ENCODE measurements at regions not wholly inside any gene's neighbourhood (a gene's known extent, or its start where the extent isn't known, plus 50 kb on each side); places are given as distances from the start of the nearest gene placed in this dataset.
"Not testable (repeated sequence)": the region's sequence is repeated elsewhere in the genome, so short reads cannot be mapped to it uniquely, and the experiment has no call there.

DNA sequence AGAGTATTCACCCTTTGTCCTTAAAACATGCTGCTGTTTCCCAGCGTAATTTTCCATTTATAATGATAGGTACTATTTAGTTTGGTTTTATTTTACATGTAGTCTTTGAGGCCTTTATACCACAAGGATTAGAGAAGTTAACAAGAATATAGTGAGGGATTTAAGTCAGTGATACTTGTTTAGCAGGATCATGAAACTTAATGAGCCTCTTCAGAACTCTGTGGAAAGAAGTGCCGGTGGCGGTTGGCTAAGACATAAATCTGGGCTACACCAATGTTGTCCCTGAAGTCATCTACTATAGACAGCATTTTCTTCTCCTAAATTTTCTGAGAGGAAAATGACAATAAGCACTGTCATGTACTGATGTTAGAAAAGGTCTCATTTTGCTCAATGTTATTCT is 1226.0 kb upstream of the SEL1L start:
- DNase-seq = no peak

DNA sequence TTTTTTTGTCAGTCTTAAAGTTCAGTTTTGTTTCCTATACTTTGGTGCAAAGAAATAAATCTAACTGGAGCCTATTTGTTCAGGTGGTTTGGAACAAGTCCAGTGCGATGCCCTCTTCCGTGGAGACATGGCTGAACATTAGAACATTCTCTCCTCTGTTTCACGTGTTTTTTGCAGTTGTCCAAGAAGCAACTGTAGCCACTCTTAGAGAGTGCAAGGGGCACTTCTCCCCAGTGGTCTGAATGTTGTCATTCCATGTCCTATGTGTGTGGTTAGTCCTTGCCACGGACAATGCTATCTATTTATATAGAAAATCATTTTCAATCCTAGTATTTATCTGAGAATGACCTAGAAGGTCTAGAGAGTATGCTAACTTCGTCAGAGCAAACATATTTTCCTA is 1232.5 kb upstream of the SEL1L start:
- DNase-seq = no peak

DNA sequence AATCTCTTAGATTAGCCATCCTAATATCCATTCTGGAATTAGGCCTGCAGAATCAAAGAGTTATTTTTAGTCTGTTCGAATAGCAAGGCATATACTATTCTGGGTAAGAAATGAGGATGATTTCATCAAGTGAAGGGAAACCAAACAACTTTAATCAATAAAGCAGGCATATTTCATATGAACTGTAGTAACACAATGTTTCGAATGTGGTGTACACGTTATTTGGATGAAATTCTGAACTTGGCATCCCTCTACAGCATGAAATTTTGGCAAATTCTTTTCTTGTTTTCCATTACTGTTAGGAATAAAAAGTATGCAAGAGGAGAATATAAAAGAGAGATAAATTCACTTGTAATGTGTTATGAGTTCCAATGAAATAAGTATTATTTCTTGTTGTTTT is 1233.3 kb upstream of the SEL1L start:
- no peak for DNase-seq

DNA sequence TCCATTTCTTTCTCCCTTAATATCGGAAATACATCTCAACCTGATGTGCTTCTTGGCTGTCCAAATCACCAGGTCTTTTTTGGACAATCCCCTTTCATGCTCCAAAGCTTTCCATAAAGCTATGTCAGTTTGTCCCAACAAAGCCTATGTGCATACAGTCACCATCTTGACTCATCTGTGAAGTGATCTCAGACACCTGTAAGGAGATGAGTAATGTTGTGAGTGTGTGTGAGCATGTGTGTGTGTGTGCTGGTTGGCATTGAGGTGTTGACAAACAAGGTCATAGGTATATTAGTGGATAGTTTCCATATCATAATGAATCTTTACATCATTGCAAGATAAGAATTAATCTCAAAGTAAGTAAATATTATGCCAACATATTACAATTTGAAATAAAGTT is 1243.3 kb upstream of the SEL1L start:
- DNase-seq = no peak

DNA sequence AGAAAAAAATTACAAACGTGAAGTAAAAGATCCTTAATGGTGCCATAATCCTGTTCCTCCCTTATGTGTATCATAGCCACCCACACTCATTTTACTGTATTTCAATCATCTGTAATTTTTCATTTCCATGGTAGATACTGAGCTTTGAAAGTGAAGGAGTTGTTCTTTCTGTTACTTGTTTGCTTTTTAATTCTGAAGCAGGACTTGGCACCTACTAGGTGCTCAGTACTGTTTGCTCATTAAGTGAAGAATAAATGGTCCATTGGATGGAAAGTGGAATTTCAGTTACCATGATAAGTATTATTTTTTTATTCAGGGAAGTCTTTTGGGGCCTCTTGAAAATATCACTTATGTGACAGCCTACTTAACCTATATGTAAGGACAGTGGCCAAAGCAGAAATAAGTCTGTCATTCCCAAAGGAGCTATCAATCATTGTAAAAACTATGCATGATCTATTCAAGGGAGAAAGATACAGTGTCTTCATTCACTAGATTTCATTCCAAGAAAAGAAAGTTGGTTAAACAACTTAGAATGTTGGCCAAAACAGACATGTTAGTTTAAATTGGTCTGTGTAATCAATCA is 1244.4 kb upstream of the SEL1L start:
- DNase-seq = no peak

DNA sequence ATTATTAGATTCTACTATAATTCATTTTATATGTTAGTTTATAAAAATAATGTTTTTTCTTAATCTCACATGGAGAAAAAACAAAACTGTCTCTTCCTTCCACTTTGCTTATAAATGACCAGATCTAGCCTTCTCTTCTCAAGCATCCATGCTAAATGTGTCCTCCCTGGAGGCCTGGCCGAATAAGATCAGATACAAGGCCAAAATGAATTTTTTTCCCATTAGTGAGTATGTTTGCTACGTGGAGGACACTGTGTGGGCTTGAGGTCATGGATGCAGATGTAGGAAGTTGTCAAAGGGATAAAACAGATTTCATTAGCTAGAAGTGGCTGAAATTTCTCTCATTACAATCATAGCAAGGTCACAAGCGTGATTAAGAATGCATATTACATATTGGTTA is 1244.9 kb upstream of the SEL1L start:
- no peak for DNase-seq

DNA sequence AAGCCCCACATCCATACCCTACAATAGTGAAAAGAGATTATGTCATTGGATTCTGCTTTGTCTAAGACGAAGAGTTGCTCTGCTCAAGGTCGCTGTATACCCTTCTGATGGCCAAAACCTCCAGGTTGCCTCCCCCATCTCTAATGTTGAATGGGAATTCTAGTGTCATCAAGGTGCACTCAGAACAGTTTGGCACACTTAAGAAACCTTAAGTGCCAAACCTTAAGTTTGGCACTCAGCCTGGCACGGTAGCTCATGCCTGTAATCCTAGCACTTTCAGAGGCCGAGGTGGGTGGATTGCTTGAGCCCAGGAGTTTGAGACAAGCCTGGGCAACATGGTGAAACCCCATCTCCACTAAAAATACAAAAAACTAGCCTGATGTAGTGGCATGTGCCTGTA is 1245.6 kb upstream of the SEL1L start:
- no peak for DNase-seq

DNA sequence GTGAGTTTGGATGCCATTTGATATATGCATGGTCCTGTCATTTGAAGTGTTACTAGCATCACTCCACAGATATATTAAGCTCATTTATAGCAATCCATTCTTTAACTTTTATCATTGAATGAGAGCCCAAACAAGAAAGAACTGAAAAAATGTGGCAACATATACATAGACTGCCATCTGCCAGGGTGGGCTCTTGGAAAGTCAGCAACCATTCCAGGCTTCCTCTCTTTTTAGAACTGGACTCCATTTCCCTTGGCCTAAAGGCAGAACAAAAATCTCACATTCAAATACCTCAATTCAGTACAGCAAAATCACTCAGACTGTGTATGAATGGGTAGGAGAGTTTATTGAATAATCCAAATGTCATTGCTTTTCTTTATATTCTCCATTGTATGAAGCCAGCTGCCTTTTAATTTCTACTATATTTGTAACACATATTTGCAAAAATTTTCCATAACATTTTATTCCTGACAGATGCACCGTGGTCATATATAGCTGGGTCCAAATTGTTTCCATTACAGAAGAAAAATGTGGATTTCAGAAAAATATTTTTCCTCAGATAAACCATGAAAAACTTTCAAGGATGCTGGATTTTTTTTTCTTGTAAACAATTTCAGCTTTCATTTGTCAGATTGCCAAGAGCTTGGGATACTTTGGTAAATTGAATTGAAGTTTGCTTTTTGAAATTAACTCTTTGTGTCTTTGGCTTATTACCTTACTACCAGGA is 1252.3 kb upstream of the SEL1L start:
- DNase-seq = no peak

DNA sequence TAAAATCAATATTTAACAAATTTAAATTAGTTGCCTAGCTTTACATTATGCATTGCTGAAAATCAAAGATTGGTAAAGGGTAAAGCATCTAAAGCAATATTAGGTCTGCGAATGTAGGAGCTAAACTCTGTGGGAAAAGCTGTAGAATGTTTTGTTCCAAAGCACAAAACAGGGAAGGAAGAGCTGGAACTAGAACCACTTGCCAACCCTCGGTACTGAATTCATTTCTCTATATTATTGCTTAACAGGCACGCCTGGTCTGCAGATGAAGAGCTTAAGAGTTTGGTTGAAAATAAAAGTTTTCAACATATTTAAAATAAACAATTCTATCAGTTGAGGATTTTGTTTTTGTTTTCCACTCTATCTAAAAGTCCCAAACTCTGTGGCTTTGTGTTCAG is 1252.8 kb upstream of the SEL1L start:
- DNase-seq = no peak

DNA sequence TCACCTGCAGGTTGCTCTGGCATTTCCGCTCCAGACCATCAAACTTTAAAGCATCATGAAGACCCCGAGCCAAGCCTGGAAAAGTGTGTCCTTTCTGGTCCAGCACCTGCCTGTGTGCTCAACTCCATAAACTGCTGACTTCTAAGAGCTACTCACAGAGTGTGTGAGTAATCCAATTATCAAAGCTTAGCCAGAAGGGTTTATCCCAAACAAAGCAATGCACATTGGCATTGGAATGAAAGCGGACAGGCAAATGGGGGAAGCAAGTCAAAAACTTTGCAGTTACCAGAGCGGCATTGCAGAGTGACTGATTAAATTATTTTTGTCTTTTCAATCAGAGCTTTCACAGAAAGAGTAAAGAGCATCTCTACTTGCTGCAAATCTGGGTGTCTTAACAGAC is 1262.4 kb upstream of the SEL1L start:
- no peak for DNase-seq

DNA sequence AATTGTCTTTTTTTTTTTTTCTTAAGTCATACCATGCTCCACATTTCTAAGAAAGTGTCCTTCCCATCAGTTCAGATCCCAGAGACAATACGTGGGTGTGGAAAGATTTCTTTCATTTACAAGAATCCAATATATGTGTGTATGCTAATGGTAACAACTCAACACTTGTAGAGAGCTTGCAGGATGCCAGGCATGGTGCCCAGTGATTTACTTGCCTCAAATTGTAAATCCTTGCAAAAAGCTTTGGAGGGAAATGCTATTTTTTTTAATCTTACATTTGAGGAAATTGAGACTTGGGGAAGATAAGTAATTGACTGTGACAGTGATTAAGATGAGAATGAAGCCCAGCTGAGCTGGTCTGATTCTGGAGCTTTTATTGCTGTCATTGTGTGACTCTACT is 1264.6 kb upstream of the SEL1L start:
- no peak for DNase-seq

DNA sequence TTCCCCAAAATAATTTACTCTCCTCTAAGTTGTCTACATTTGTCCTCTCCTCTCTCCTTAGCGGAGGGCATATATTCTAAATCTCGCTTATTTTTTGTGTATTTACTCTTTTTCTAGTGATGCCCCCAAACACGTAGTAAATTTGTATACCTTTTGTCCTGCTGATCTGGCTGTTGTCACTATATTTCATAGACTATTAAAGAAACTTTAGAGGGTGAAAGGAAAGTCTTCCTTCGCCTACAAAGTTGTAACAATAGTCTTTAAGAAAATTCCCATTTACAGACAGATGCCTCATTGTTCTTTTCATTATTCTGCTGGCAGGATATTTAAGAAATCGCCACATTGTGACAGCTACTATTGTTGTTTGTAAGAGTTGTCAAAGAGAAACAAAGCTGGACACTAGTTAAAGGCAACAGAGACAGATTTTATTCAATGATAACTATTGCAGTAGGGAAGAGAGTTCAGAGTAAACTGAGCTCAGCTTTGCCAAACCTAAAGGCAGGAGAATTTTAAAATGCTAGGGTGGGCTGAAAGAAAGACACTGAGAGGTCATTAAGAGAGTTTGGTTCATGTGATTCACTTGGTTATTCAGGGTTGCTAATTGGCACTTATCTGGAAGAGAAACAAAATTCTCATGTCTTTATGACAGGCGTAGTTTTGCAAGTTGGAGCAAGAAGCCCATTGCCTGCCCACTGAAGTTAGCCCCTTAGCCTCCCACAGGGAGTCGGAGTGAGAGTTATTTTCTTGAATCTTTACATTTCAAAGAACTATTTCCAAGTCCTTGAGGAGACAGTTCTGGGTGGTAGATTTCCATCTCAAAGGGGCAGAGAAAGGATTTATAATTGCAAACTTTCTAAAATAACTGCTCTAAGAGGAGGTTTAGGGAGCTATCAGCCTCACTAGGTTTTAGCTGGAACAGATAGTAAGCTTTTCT is 1272.5 kb upstream of the SEL1L start:
- DNase-seq = no peak

DNA sequence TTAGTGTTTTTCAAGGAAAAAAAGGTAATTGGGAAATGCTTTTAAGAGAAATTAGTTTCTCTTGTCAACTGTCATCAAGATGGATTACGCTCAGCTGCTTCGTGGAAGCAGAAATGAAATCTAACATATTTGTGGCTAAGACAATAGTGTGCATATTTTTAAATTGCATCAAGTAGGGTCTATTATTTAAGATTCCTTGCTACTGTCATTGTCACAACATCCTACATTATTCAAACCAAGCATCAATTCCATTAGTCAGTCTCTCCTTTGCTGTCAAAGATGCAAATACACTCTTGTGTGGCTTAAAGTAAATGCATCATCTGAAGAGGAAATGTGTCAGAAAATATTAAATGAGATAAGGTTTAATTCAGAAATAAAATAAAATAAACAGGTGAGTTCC is 1277.6 kb upstream of the SEL1L start:
- DNase-seq = no peak

DNA sequence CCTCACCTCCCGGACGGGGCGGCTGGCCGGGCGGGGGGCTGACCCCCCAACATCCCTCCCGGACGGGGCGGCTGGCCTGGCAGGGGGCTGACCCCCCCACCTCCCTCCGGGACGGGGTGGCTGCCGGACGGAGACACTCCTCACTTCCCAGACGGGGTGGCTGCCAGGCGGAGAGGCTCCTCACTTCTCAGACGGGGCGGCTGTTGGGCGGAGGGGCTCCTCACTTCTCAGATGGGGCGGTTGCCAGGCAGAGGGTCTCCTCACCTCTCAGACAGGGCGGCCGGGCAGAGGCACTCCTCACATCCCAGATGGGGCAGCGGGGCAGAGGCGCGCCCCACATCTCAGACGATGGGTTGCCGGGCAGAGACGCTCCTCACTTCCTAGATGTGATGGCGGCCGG is 1280.7 kb upstream of the SEL1L start:
- DNase-seq = not testable (repeated sequence)

DNA sequence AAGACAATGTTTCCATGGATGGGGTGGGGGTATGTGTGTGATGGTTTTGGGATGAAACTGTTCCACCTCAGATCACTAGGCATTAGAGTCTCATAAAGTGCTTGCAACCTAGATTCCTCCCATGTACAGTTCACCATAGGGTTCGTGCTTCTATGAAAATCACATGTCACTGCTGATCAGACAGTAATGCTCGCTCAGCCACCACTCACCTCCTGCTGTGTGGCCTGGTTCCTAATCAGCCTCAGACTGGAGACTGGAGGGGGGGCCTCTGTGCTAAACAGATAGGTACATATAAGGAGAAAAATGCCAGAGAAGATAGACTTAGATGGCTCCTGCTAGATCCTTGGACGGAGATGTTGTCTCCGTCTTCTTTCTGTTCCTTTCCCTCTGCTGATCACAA is 1296.9 kb upstream of the SEL1L start:
- DNase-seq = no peak

DNA sequence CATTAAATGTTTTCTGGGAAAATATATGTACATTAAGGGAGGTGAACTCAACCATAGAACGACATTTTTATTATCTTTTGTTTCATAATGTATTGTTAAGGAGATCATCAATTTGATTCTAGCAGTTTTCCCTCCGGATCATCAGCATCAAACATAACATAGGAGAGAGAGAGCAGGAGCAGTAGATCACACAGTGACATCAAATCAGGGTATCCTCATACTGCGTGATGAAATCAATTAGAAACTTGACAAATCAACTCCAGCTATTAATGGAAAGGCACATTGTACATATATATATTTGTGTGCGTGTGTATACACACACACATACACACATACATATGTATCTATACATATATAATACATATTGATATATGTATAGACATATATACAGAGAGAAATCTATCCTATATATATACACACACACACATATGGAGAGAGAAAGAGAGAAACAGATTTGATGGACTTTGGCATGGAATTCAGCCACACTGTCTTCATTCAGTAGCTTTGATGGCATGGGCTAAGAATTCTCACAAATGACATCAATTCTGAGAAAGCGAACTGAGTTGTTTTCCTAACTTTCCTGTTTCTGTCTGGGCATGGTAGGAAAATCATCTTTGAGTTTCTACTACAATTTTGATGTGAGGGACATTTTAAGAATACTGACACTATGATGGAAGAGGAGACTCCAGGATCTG is 1302.8 kb upstream of the SEL1L start:
- DNase-seq = no peak

DNA sequence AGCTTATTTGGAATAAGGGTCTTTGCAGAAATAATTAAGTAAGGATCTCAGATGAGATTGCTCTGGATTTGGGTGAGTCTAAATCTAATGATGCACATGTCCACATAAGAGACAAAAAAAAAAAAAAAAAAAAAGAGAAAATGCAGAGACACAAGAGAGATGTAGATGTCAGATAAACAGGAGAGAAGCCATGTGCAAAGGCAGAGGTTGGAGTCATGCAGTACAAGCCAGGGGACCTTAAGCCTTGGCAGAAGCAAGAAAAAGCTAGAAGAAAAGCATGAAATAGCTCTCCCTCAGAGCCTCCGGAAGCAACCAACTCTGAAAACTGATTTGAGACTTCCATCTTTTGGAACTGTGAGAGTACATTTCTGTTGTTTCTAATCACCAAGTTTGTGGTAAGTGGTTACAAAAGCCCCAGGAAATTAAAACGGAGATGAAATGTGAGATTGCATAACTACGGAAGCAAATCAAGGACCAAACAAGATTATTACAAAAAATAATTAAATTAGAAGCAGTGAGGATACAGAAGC is 1304.0 kb upstream of the SEL1L start:
- no peak for DNase-seq

DNA sequence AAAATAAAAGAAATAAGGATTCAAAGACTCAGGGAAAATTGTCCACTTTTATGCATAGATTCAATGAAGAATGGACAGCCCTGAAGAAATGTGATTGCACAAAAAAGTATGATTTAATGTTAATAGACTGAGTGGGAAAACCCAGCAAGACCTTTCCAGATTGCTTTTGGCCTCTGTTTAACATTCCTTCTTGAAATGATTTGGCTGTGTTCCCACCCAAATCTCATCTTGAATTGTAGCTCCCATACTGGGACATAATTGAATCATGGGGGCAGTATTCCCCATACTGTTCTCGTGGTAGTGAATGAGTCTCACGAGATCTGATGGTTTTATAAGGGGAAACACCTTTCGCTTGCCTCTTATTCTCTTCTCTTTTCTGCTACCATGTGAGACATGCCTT is 1316.9 kb upstream of the SEL1L start:
- no peak for DNase-seq

DNA sequence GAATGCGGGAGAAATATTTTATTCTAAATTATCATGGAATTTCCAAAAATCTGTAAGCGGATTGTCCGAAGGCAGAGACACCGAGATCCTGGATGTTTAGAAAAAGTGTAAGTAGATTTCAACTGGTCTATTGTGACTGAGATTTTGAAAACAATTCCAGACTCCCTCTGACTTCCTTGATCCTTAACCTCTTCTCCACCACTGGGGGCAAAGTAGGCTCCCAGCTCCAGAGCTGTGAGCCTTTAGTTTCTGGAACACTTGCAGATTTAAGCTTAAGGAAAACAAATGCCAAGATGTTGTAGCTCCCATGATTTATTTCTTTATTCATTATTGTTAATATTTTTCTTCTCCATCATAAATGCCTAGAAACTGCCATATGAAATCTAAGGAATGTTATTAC is 1320.5 kb upstream of the SEL1L start:
- no peak for DNase-seq

DNA sequence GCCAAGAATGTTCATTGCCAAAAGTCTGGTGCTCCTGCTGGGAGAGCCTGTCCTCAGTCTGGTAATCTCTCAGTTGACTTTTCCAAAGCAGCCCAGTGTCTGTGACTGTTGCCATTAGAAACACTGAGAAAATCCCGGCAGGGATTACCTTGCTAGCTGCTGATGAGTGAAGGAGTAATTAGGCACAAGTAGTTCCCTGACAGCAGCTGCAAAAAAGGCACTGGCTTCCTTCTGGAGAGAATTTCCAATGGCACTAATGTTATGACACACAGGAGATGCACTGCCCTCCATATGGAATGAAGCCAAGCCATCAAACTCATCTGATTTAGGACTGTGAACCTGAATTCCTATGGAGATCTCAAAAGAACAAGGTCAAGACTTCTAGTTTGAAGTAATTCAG is 1321.2 kb upstream of the SEL1L start:
- DNase-seq = no peak

DNA sequence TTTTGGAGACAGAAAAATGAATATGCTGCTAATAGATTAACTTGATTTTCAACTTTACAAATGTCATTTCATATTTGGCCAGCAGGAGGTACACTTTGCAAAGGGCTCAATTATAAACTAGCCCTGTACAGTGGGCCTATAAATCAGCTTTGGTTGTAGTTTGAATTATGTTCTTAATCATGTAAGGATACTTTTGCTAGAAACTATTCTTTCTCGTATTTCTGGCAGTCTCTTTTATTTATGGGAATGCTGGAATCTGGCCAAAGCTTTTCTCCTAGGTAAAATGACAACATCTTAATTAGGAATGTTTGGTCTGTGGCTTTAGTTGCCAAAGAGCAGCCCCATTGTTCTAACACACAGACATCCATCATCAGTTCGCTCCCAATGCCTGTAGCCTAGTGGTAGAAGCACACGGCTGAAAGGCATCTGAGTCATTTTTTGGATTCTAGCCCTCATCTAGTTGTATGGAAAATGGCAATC is 1322.3 kb upstream of the SEL1L start:
- DNase-seq = no peak

DNA sequence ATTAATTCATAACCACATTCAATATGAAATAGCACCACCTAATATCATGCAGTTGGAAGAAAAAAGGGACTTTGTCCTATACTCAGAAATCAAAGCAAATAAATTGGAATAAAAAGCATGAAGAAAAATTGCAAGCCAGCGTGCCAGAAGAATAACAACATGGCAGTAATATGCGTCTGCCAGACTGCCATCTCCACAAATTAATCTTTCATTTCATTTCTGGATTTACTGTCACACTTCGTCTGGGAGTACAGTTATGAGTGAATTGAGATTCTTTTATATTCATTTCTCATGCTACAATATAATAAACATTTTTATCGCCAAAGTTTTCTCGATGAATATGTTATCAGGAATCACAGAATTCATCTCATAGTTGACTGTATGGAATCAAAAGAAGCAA is 1327.7 kb upstream of the SEL1L start:
- no peak for DNase-seq

DNA sequence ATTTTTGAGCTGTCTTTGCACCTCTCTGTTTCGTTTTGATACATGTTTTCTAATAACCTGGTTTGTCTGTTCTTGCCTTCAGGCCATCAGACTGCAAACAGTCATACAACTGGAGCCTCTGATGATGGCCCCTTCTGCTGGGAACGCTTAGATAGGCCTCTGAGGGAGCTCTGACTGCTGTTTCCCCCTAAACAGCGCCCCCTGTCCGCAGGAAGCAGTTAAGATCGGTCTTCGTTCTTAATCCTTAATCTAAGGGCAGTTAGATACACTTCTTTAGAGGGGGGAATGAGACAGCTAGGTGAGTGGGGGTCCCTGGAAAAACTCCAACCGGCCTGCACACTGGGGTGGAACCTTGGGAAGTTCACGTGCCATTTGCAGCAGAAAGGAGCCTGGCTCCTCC is 1338.8 kb upstream of the SEL1L start:
- no peak for DNase-seq
